GM21619 (cell line): ENCODE measurements at regions not wholly inside any gene's neighbourhood (a gene's known extent, or its start where the extent isn't known, plus 50 kb on each side); places are given as distances from the start of the nearest gene placed in this dataset.

ENCODE experiments used
- ATAC-seq: cut with Tn5 transposase; IDR thresholded peaks from one replicate; pipeline ENCODE4 v1.9.1; 2021; ENCODE audit not compliant: unreplicated experiment

GRCh38 chr2:114384441-114384840, 58.0 kb upstream of the DPP10 start:
- no peak for ATAC-seq

DNA sequence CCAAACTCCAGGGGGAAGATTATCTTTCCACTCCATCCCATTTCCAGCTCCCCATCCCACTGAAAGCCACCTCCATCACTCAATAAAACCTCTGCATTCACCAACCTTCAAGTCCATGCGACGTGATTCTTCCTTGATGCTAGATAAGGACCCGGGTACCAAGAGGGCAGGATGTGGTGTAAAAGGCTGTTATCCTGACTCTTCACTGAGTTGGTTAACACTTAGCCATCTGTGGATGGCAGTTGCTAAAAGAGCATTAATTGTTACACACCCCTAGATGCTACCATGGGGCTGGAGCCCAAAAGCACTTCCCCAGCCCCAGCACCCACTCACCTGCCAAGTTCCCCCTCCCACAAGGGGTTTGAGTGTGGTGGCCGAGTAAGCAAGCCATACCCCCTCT, 53.4 kb upstream of the DPP10 start:
- no peak for ATAC-seq
